PC-9 (cell line): ENCODE measurements at regions not wholly inside any gene's neighbourhood (a gene's known extent, or its start where the extent isn't known, plus 50 kb on each side); places are given as distances from the start of the nearest gene placed in this dataset.

ENCODE experiments used
- BruUV-seq: library from RNA; stranded (reverse); fragments of 400-500 nt; replicated peaks from 2 replicates; lab custom pipeline; 2021; lab: Mats Ljungman, UMichigan
- CTCF ChIA-PET: fragments of 300-600 bp; sonication (Branson Sonifier 250); formaldehyde crosslinking; loops from one replicate; lab custom pipeline; 2022; ENCODE audit warnings: antibody characterized with exemption; lab: Charles Lee
- POLR2A ChIA-PET: fragments of 300-600 bp; sonication (Branson Sonifier 250); formaldehyde crosslinking; loops from one replicate; lab custom pipeline; 2022; ENCODE audit warnings: antibody characterized with exemption; ENCODE audit not compliant: unreplicated experiment; lab: Charles Lee
- DNase-seq, 2 experiments: peaks; one replicate each; pipeline versions ENCODE4 v3.0.0 to v3.0.0-alpha.2; 2015 to 2022; ENCODE audit warnings: mixed read lengths in 1 of 2
- H2AFZ ChIP-seq: fragments of 200-600 bp; sonication (generic); 2 replicates; pipeline ENCODE4 v1.8.1; 2017; ENCODE audit warnings: antibody characterized with exemption
- H3F3A ChIP-seq: fragments of 200-600 bp; sonication (generic); 2 replicates; pipeline ENCODE4 v1.8.1; 2017; ENCODE audit warnings: antibody characterized with exemption, mild to moderate bottlenecking, low read depth; ENCODE audit not compliant: insufficient read depth
- H3K27ac ChIP-seq: fragments of 200-600 bp; sonication (generic); 2 replicates; pipeline ENCODE4 v1.6.1; 2016; ENCODE audit warnings: mixed run types
- H3K27me3 ChIP-seq: fragments of 200-600 bp; sonication (generic); 2 replicates; pipeline ENCODE4 v1.6.1; 2016; ENCODE audit warnings: low read depth, mixed run types; ENCODE audit not compliant: insufficient read depth
- H3K36me3 ChIP-seq: fragments of 200-600 bp; sonication (generic); 2 replicates; pipeline ENCODE4 v1.6.1; 2016; ENCODE audit warnings: low read depth, mixed run types
- H3K4me1 ChIP-seq: fragments of 200-600 bp; sonication (generic); replicated peaks from 2 replicates; pipeline ENCODE4 v1.6.1; 2016; ENCODE audit warnings: mixed run types; ENCODE audit not compliant: insufficient read depth
- H3K4me2 ChIP-seq: fragments of 200-600 bp; sonication (generic); 2 replicates; pipeline ENCODE4 v1.6.1; 2017; ENCODE audit warnings: mixed run types
- H3K4me3 ChIP-seq: fragments of 200-600 bp; sonication (generic); 2 replicates; pipeline ENCODE4 v1.6.1; 2016; ENCODE audit warnings: mixed run types
- H3K79me2 ChIP-seq: fragments of 200-600 bp; sonication (generic); 2 replicates; pipeline ENCODE4 v1.6.1; 2017; ENCODE audit warnings: low read depth, mixed run types
- H3K9me2 ChIP-seq: fragments of 200-600 bp; sonication (generic); 2 replicates; pipeline ENCODE4 v1.8.1; 2017; ENCODE audit warnings: mild to moderate bottlenecking; ENCODE audit not compliant: insufficient read depth
- H3K9me3 ChIP-seq: fragments of 200-600 bp; sonication (generic); 2 replicates; pipeline ENCODE4 v1.8.1; 2016; ENCODE audit warnings: low read depth; ENCODE audit not compliant: insufficient read depth
- H4K20me1 ChIP-seq: fragments of 200-600 bp; sonication (generic); 2 replicates; pipeline ENCODE4 v1.8.1; 2017; ENCODE audit not compliant: insufficient read depth
- CTCF ChIP-seq: fragments of 200-600 bp; sonication (generic); conservative IDR thresholded peaks from 2 replicates; pipeline ENCODE4 v1.6.1; 2017; ENCODE audit warnings: mixed run types, antibody characterized with exemption, mild to moderate bottlenecking, moderate library complexity
- EZH2 ChIP-seq: fragments of 200-600 bp; sonication (generic); IDR thresholded peaks from 2 replicates; pipeline ENCODE4 v1.8.0; 2017; ENCODE audit warnings: antibody characterized with exemption, low read depth
- intact Hi-C: fragments of 100-400 bp; cut with micrococcal nuclease; formaldehyde crosslinking; loops from one replicate; pipeline ENCODE4 v1.10.0; 2022; ENCODE audit not compliant: unreplicated experiment

GRCh38 chr22:48698618-48699017 is 1129.1 kb downstream of the BRD1 start:
- Histone ChIP-seq H3K36me3 (no peaks in the 10 kb centered on the region), H3K4me3 (no peak overlapping the region), H3K79me2 (no peaks in the 10 kb centered on the region), H4K20me1 (no peaks in the 10 kb centered on the region; the same call in 1 of the 2 replicates), H3K4me1 (no peaks in the 10 kb centered on the region), H3K27ac (no peak overlapping the region), H3K9me2 (no peaks in the 10 kb centered on the region), H3F3A (no peaks in the 10 kb centered on the region), H3K4me2 (no peak overlapping the region), H3K9me3 (no peaks in the 10 kb centered on the region), H3K27me3 (peaks cover 77% of the 10 kb centered on the region), H2AFZ (no peak overlapping the region)
- no TSS peak for BruUV-seq
- ChIA-PET POLR2A (no interaction called here), CTCF (no interaction called here)
- TF ChIP-seq CTCF (no peak), EZH2 (no peak)
- no peak for DNase-seq
- intact Hi-C loops: no loop called here

- Histone ChIP-seq H3K9me3 (no peaks in the 10 kb centered on the region), H3K79me2 (no peaks in the 10 kb centered on the region), H3K9me2 (no peaks in the 10 kb centered on the region), H3K4me3 (no peak overlapping the region), H3K27me3 (peaks cover 78% of the 10 kb centered on the region), H3K4me2 (no peak overlapping the region), H3K27ac (no peak overlapping the region), H2AFZ (no peak overlapping the region), H3F3A (no peaks in the 10 kb centered on the region), H3K4me1 (no peaks in the 10 kb centered on the region), H4K20me1 (no peaks in the 10 kb centered on the region; the same call in 1 of the 2 replicates), H3K36me3 (no peaks in the 10 kb centered on the region)
- TF ChIP-seq EZH2 (no peak), CTCF (no peak)
- DNase-seq: no peak
- POLR2A ChIA-PET: no interaction called here
- CTCF ChIA-PET: interaction anchor here (0.6 kb wide), 1 partner anchor 875 kb away, joined by 8 read pairs; no protein-coding TSS in a partner anchor
- no TSS peak for BruUV-seq
- intact Hi-C loops: no loop called here
Measured at GRCh38 chr22:48697694-48698276, 1129.9 kb downstream of the BRD1 start.

GRCh38 chr22:48697223-48697622 is 1130.5 kb downstream of the BRD1 start:
- no TSS peak for BruUV-seq
- ChIA-PET POLR2A (no interaction called here), CTCF (no interaction called here)
- H3K27ac ChIP-seq: no peak overlapping the region
- no peak overlapping the region for H2AFZ ChIP-seq
- intact Hi-C loops: no loop called here
- no peak for DNase-seq
- no peaks in the 10 kb centered on the region for H3K9me2 ChIP-seq
- no peak overlapping the region for H3K4me3 ChIP-seq
- no peaks in the 10 kb centered on the region for H3K36me3 ChIP-seq
- no peaks in the 10 kb centered on the region for H3K79me2 ChIP-seq
- H3K27me3 ChIP-seq: peaks cover 78% of the 10 kb centered on the region
- TF ChIP-seq CTCF (no peak), EZH2 (no peak)
- no peaks in the 10 kb centered on the region for H3K4me1 ChIP-seq
- no peaks in the 10 kb centered on the region for H3F3A ChIP-seq
- H3K4me2 ChIP-seq: no peak overlapping the region
- H4K20me1 ChIP-seq: no peaks in the 10 kb centered on the region; the same call in 1 of the 2 replicates
- no peaks in the 10 kb centered on the region for H3K9me3 ChIP-seq
